GM21786 (cell line): ENCODE measurements at regions not wholly inside any gene's neighbourhood (a gene's known extent, or its start where the extent isn't known, plus 50 kb on each side); places are given as distances from the start of the nearest gene placed in this dataset.
A peak's percentile ranks its signal among the peaks of the same experiment; 100 is the strongest.
"Not testable (repeated sequence)": the region's sequence is repeated elsewhere in the genome, so short reads cannot be mapped to it uniquely, and the experiment has no call there.

Experiments
- ATAC-seq: cut with Tn5 transposase; IDR thresholded peaks from one replicate; pipeline ENCODE4 v1.9.1; 2021; ENCODE audit not compliant: unreplicated experiment

DNA sequence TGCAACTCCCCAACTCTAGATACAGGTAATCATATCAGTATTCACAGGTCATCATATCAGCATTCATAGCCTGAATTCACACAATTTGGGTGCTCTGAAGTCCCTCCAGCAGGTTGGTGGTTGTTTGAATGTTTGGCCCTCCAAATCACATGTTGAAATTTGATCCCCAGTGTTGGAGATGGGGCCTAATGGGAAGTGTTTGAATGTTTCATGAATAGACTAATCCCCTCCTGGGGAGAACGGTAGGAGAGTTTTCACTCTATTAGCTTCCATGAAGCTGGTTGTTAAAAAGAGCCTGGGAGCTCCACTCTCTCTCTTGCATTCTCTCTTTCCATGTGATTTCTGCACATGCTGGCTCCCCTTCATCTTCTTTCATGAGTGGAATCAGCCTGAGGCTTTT, 288.6 kb upstream of the PCDH9 start:
- ATAC-seq: no peak

DNA sequence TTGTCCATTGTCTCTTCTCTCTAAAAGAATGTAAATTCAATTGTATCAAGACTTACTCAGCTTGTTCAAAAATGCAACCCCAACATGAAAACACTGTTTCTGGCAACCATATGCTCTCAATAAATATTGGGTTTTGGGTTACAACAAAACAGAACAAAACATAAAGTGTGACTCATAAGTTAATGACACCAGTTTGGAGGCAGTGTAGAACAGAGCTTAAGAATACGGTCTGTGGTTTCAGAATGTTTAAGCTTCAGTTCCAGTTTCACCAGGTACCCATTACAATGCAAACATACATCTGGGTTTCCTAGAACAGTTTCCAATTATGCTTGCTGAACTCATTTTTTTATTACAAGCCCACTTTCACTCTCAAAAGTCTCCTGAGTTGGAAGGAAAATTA, 285.8 kb upstream of the PCDH9 start:
- ATAC-seq: peak; percentile 96

DNA sequence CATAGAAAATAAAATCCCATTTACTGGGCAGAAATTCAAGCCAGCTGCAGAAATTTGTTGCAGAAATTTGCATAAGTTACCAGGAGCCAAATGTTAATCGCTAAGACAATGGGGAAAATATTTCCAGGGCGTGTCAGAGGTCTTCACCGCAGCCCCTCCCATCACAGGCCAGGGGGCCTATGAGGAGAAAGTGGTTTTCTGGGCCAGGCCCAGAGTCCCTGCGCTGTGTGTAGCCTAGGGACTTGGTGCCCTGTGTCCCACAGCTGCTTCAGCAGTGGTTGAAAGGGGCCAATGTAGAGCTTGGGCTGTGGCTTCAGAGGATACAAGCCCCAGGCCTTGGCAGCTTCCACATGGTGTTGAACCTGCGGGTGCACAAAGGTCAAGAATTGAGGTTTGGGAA, 278.9 kb upstream of the PCDH9 start:
- ATAC-seq: no peak

DNA sequence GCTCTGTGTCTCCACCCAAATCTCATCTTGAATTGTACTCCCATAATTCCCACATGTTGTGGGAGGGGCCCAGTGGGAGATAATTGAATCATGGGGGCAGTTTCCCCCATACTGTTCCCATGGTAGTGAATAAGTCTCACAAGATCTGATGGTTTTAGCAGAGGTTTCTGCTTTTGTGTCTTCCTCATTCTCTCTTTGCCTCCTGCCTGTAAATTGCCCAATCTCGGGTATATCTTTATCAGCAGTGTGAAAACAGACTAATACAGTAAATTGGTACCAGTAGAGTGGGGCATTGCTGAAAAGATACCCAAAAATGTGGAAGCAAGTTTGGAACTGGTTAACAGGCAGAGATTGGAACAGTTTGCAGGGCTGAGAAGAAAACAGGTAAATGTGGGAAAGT, 278.1 kb upstream of the PCDH9 start:
- not testable (repeated sequence) for ATAC-seq

DNA sequence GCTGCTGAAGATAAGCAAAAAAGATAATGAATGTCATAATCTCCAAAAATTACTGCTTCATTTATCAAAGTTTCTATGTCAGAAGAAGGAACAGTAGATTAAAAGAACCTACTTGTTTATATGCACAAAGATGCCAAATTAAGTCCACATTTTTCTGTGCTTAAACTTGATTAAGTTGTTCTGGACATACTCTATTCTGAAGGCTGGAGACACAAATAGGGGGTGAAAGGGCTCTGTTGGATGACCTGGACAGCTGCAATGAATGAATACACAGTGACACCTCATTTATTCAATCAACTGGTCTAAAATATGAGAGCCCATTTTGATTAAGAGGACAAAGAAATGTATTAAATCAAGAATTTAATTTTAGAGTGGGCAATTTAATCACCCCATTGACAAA, 276.3 kb upstream of the PCDH9 start:
- ATAC-seq: no peak

DNA sequence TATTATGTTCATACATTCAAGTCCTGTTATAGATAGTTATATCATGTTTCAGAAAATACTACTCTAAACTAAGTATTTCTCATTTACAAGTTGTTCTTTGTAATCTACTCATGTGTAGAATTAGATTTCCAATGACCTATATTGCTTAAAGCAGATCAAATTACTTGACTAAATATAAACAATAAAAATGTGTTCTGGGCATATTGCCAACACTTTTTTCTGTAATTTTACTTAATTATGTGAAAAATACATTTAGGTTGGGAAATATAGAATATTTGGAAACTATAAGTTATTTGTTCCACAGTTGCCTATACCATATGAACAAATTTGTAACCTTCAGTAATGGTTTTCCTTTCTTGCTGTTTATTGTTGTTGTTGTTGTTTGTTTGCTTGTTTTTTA, 275.2 kb upstream of the PCDH9 start:
- no peak for ATAC-seq

DNA sequence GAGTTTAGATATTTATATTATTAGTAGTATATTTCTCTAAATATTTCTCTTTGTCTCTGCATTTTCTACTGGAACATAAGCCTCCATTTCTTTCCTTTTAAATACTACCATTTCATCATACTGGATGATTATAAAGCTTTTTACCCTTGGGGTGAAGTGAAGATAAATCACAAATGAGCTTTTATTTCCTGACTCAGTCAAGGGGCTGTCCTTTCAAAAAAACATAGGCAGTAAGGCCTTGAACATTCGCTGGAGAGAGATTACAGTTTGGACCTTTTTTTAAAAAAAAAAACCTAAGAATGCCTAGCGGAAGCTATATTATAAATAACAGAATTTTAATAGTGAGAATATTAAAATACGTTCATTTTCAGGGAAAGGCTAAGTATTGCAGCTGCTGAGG, 268.8 kb upstream of the PCDH9 start:
- ATAC-seq: no peak

DNA sequence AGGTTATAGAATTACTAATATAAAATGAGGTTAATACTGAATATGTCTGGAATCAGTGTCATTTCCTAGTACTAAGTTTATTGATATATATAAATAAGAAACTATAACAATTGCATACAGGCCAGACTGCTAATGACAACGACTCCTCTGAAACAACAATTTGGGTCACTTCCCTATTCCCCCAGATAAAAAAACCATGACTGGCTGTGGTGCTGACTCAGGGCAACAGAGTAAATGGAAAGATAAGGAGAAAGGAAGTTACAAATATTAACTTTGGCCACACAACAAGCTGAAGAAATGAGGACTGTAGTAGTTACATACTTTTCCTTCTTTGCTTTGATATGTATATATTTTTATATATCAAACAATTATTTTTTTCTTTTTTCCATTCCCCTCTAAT, 263.7 kb upstream of the PCDH9 start:
- no peak for ATAC-seq

DNA sequence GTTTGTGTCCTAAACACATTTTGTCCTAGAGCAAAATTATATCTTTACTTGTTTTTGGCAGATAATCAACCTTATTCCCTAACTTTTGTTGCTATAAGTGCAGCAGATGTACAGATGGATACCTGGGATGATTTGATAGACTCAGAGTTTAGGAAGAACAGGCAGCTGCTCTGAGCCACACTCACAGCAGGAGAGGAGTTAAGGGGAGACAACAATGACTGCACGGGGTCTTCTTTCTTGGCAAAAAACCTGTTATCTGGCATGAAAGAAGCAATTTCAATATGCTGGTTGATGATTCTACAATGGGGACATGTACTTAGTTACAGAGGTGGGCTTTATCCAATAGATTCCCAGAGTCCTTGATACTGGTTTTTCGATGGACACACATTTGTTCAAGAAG, 258.9 kb upstream of the PCDH9 start:
- no peak for ATAC-seq

DNA sequence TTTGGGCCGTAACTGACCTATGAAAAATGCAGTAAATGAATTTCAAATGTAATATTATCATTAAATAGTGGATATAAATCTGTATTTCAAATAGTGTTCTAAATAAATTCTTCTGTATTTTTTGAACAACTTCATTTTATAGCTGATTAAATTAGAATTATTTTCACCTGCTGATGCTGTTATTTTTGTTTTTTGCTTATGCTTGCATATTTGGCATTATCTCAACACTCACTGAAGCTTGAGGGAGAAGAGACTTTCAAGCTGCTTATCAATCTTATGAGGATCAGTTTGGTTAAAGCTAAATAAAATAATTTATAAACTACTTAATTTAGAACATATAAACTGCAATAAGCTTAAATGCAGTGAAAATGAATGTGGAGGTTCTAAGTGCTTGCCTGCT, 251.3 kb upstream of the PCDH9 start:
- no peak for ATAC-seq

DNA sequence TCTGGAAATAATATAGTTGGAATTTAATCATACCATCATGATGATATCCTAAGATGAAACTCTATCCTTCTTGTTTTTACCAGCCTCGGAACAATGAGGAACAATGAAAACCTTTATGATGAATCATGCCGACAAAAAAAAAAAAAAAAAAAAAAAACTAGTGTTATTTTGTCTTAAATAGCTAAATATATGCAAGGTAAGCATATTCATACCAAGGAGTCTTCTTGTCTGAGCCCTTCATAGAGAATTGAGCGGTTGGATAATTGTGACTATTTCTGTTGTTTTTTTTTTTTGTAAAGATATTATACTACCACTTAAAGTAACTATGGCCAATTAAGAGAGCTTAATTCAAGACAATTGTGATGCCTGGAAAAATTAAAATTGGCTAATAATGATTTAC, 244.0 kb upstream of the PCDH9 start:
- ATAC-seq: no peak

DNA sequence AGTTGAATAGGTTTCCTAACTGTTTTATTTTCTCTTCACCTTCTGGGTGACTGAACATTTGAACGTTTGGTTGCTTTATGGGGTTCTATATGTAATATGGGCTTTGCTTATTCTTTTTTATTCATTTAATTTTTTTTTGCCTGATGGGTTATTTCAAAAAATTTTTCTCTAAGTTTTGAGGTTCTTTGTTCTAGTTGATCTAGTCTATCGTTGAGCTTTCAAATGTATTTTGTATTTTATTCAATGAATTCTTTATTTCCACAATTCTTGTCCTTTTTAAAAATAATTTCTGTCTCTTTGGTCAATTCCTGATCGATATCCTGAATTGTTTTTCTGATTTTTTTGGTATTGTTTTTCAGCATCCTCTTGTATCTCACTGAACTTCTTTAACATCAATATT, 239.5 kb upstream of the PCDH9 start:
- ATAC-seq: no peak

DNA sequence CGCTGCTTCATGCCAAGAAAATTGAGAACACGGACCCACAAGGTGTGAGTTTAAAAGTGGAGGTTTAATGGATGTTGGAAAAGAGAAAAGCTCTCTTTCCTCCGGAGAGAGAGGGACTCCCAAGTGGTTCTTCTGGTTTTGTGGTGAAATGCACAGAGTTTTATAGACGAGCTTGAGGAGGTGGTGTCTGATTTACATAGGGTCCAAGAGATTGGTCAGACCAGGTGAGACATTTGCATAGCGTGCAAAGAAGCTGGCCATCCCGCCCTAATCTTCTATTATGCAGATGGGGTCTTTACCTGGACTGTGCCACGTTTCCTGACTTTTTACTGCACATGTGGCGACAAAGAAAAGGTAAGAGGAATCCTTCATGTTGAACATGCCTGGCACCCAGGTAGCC, 236.4 kb upstream of the PCDH9 start:
- ATAC-seq: no peak

DNA sequence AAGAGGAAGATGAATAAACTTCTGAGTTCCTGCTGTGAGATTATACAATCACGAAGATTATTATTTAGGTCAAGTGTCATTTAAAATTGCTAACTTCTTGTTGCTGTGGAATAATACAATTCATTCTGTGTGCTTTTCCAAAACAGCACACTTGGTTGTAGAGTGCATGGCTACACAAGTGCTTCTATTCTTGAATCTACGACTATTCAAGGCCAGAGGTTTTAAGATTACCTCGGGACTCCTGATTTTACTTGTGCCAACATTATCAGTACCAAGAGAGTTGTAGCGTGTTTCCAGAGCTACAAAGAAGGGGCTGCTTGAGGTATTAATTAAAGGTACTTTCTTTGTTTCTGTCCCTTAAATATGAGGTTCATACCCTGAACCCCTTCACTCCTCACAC, 234.0 kb upstream of the PCDH9 start:
- ATAC-seq: no peak

DNA sequence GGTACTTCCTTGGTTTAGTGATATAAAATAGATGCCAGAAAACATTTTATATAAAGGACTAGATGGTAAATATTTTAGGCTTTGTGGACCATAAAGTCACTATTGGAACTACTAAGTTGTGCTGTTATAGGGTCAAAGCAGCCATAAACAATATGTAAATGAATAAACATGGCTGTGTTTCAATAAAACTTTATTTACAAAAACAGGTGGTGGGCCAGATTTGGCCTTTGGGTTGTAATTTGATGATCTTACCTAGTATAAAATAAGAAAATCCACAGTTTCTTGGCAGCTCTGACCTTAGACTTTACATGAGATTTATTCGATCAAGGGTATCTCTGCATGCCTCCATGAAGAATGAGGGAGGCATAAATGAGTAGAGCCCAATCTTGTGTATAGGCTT, 232.0 kb upstream of the PCDH9 start:
- ATAC-seq: no peak

DNA sequence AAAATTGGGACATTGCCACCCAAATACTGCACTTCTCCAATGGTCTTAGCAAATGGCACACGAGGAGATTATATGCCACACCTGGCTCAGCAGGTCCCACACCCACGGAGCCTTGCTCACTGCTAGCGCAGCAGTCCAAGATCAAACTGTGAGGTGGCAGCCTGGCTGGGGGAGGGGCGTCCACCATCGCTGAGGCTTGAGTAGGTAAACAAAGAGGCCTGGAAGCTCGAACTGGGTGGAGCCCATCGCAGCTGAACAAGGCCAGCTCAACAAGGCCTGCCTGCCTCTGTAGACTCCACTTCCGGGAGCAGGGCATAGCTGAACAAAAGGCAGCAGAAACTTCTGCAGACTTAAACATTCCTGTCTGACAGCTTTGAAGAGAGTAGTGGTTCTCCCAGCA, 222.4 kb upstream of the PCDH9 start:
- not testable (repeated sequence) for ATAC-seq

DNA sequence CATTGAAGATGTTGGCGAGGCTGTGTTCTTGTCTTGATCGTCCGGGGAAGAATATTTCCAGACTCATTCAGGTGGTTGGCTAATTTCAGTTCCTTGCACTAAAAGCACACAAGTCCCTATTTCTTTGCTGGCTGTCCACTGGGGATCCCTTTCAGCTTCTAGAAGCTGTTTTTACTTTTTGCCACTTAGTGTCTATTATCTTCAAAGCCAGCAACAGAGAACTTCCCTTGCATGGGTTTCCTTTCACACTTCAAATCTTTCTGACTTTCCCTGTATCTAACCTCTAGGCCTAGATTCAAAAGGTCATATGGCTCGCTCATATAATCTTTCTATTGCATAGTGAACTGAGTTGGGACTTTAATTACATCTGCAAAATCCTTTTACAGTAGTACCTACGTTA, 215.3 kb upstream of the PCDH9 start:
- no peak for ATAC-seq

DNA sequence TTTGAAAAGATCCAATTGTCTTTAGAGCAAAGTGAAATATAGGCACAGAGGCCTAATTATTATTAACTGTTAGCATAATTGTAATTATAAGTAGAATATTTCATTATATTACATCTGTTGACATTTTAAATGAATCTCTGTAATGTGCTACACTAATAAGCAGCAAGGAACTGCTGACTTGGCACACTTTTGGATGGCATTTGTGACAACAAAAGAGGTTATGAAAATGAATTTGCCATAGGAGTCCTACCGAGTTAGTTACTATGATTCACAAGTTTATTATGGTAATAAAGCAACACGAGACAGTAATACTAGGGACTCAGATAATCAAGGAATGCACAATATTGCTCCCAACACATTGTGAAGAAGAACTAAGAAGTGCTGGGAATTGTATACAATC, 213.8 kb upstream of the PCDH9 start:
- no peak for ATAC-seq

DNA sequence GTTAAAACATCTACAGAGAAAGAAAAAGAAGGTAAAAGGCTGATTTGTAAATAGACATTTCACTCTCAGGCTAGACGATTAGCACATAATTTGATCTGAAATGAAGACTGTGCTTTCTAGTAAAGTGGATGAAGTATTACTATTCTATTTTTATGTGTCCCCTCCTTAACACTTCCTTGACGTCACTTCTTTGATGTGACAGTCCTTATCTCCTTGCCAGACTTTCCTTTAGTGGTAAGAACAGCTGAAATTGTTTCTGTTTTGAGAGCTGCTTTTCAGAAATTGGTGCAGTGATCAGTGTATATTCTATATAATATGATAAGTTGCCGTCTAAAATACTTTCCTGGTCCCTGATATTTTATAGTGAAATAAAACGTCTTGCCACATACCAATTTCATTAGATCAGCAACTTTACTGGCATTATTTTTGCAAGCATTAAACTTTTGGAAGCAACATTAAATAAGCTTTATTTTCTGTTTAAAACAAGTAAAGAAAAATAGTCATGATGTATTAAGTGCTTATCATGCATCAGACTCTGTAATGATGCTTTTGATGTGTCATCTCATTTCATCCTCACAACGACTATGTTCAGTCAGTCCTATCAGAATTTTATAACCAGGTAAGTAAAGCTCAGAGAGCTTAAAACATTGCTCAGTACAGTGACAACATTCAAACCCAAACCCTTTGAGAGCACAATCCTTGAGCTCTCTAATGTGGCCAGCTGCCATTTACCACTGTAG, 210.3 kb upstream of the PCDH9 start:
- ATAC-seq: no peak

DNA sequence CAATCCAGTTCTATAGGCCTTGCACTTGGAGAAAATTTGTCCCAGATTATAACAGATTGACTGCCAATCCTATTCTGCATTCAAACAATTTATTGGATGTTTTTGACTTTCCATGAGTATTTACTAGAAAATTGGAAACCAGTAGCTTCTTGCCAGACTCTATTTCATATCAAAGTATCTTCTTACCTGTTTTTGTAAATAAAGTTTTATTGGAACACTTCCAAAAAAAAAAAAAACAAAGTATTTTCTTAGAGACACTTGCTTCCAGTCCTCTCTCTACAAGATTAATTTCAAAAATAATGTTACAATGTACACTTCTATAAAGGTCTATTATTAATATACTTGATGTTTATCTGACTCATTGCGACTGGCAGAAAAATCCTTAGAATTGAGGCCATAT, 209.2 kb upstream of the PCDH9 start:
- no peak for ATAC-seq

DNA sequence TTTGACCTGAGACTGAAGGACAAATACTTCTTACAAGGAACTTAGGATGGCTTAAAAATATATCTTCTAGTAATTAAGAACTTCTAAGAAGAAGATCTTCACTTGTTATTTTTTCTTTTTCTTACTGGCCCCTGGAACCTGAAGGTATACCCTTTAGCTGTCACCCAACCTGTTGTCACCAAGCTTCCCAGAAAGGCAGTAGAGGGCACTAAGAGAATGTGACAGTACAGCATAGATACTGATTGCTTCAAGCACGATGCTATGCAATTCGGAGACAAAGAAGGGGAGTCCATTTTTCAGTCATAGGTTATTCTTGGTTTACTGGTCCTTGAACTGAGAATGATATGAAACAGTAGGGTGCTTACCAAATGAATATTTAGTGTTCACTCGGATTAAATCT, 208.3 kb upstream of the PCDH9 start:
- no peak for ATAC-seq

DNA sequence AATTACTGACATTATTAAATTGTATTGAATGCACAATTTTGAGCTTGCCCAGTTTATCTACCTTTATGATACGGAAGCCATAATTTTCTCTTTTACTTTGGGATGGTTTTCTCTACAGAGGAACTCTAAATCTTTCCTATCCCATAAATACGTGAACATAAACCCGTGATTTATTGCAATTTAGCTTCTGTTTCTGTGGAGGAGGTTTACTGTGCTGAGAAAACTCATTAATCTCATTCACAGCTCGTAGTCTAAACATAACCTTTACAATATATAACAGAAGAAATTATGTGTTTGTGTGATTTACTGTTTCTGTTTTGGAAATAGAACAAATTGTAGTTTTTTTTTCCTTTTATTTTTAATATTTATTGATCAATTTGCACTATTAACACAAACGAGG, 207.1 kb upstream of the PCDH9 start:
- ATAC-seq: no peak

DNA sequence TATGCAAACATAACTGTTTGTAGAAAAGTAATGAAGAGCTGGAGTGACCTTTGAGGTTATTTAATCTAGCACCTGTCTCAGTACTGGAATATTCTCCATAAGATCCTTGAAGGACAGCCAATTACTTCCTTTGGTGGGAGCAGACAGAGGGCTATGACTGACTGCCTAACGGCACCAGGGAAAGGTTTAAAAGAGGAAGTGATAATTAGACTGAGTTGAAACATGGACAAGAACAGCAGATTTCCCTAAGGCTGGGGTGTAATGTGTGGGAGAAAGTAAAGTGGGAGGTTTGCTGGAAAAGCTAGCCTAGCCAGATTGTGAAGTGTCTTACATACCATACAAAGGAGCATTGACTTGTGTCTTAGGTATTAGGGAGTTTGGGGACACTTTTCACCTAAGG, 191.3 kb upstream of the PCDH9 start:
- ATAC-seq: no peak
